GM12878 (cell line): ENCODE measurements at regions not wholly inside any gene's neighbourhood (a gene's known extent, or its start where the extent isn't known, plus 50 kb on each side); places are given as distances from the start of the nearest gene placed in this dataset.

Experiments used
- ATAC-seq: fragments of 200-7000 bp; cut with Tn5 transposase; 3 replicates; pipeline ENCODE4 v1.9.1; 2020; ENCODE audit warnings: mild to moderate bottlenecking, moderate library complexity
- BruUV-seq: library from RNA; stranded (reverse); fragments of 400-500 nt; replicated peaks from 2 replicates; lab custom pipeline; 2021; lab: Mats Ljungman, UMichigan
- CTCF ChIA-PET: fragments of 300-600 bp; sonication (Branson Sonifier 250); formaldehyde crosslinking; extraction: SDS; loops from one replicate; lab custom pipeline; 2021; ENCODE audit warnings: inconsistent platforms; lab: Yijun Ruan, JAX
- POLR2A ChIA-PET: fragments of 350-600 bp; formaldehyde crosslinking; extraction: SDS; loops from one replicate; lab custom pipeline; 2021; ENCODE audit warnings: inconsistent platforms; lab: Charles Lee
- RAD21 ChIA-PET: fragments of 300-600 bp; sonication (Branson Sonifier 250); formaldehyde crosslinking; loops from one replicate; lab custom pipeline; 2023; ENCODE audit warnings: antibody characterized with exemption; ENCODE audit not compliant: unreplicated experiment; lab: Charles Lee
- SMC1A ChIA-PET: fragments of 300-600 bp; sonication (Branson Sonifier 250); formaldehyde crosslinking; loops from one replicate; lab custom pipeline; 2023; ENCODE audit not compliant: unreplicated experiment, uncharacterized antibody; lab: Charles Lee
- DNase-seq: peaks from one replicate; pipeline ENCODE4 v3.0.0-alpha.2; 2011; ENCODE audit warnings: low read depth, low spot score
- FAIRE-seq: peaks from 3 replicates; lab custom pipeline; 2011; peaks lifted over from hg19 to GRCh38; lab: Jason Lieb, UNC
- H2AFZ ChIP-seq: 2 replicates; pipeline ENCODE4 v1.6.0; 2011; ENCODE audit warnings: low read depth, low read length, control low read depth; ENCODE audit not compliant: control insufficient read depth
- H3K27ac ChIP-seq: 2 replicates; pipeline ENCODE4 v1.5.1; 2011; ENCODE audit warnings: control low read depth; ENCODE audit not compliant: control insufficient read depth, insufficient read depth
- H3K27me3 ChIP-seq, 2 experiments: replicated peaks in 1 of 2; 2 replicates each; pipeline versions ENCODE4 v1.6.0 to v1.6.1; 2011; ENCODE audit warnings: low read length in 1 of 2; ENCODE audit not compliant: control insufficient read depth in 2 of 2, insufficient read depth in 2 of 2
- H3K36me3 ChIP-seq, 2 experiments: 2 replicates each; pipeline ENCODE4 v1.5.1; 2011; ENCODE audit warnings: low read length in 1 of 2; ENCODE audit not compliant: control insufficient read depth in 2 of 2, insufficient read depth in 2 of 2
- H3K4me1 ChIP-seq: 2 replicates; pipeline ENCODE4 v1.6.1; 2011; ENCODE audit warnings: mild to moderate bottlenecking, low read length, moderate library complexity, mixed read lengths; ENCODE audit not compliant: control insufficient read depth, insufficient read depth
- H3K4me2 ChIP-seq: 2 replicates; pipeline ENCODE4 v1.6.0; 2011; ENCODE audit warnings: control low read depth; ENCODE audit not compliant: control insufficient read depth, insufficient read depth
- H3K4me3 ChIP-seq: fragments of 200-600 bp; sonication (generic); 2 replicates; pipeline ENCODE4 v1.5.1; 2016
- H3K79me2 ChIP-seq: 2 replicates; pipeline ENCODE4 v1.6.0; 2011; ENCODE audit warnings: low read length; ENCODE audit not compliant: control insufficient read depth, insufficient read depth
- H3K9ac ChIP-seq: 2 replicates; pipeline ENCODE4 v1.8.0; 2011; ENCODE audit warnings: low read length, control low read depth, mixed read lengths; ENCODE audit not compliant: control insufficient read depth, insufficient read depth
- H3K9me3 ChIP-seq: replicated peaks from 3 replicates; pipeline ENCODE4 v1.5.1; 2011; ENCODE audit warnings: mild to moderate bottlenecking, low read length; ENCODE audit not compliant: control insufficient read depth, insufficient read depth
- H4K20me1 ChIP-seq: 2 replicates; pipeline ENCODE4 v1.6.0; 2011; ENCODE audit not compliant: control insufficient read depth, insufficient read depth
- CHD2 ChIP-seq: IDR thresholded peaks from 2 replicates; pipeline ENCODE4 v1.6.1; 2011; ENCODE audit warnings: low read depth, low read length, improper control_type of control experiment, borderline replicate concordance
- HDAC2 ChIP-seq: fragments of 200-600 bp; sonication (generic); IDR thresholded peaks from 2 replicates; pipeline ENCODE4 v1.6.1; 2017
- NFIC ChIP-seq: IDR thresholded peaks from 2 replicates; pipeline ENCODE4 v1.6.1; 2012; ENCODE audit warnings: low read depth, mild to moderate bottlenecking, inconsistent platforms, low read length, moderate library complexity
- SIN3A ChIP-seq: IDR thresholded peaks from 2 replicates; pipeline ENCODE4 v1.6.1; 2012; ENCODE audit warnings: low read depth, low read length, improper control_type of control experiment
- STAT1 ChIP-seq: fragments of 450-650 bp; conservative IDR thresholded peaks from 2 replicates; pipeline ENCODE4 v1.6.1; 2014; ENCODE audit warnings: antibody characterized with exemption, mild to moderate bottlenecking
- TBL1XR1 ChIP-seq: IDR thresholded peaks from 2 replicates; pipeline ENCODE4 v1.6.1; 2012; ENCODE audit warnings: low read depth, low read length, improper control_type of control experiment
- ZBTB40 ChIP-seq: fragments of 450-650 bp; IDR thresholded peaks from 2 replicates; pipeline ENCODE4 v1.6.1; 2016; ENCODE audit warnings: mild to moderate bottlenecking, moderate library complexity, borderline replicate concordance
- ZNF687 ChIP-seq: fragments of 450-650 bp; IDR thresholded peaks from 2 replicates; pipeline ENCODE4 v1.6.1; 2017; ENCODE audit warnings: mild to moderate bottlenecking, moderate library complexity
- WGBS: methylation state at CpG from one replicate; pipeline ENCODE4 v1.1.6; 2016; ENCODE audit warnings: low lambda C conversion rate; ENCODE audit not compliant: insufficient replicate concordance, insufficient coverage; ENCODE audit errors: missing lambda C conversion rate; 5-methylcytosine and 5-hydroxymethylcytosine counted together
- in situ Hi-C: fragments of 300-500 bp; cut with MboI; formaldehyde crosslinking; loops from 9 replicates; pipeline ENCODE4 v1.14.3; 2018; ENCODE audit warnings: mixed read lengths
- intact Hi-C: fragments of 100-400 bp; cut with micrococcal nuclease; formaldehyde crosslinking; loops from one replicate; pipeline ENCODE4 v1.14.2; 2022; ENCODE audit not compliant: unreplicated experiment
- TF ChIP-seq, protein P1 (sequence below): fragments of 150-350 bp; IDR thresholded peaks from 2 replicates; pipeline ENCODE4 v1.6.1; 2016; ENCODE audit warnings: low read depth, low read length

DNA sequence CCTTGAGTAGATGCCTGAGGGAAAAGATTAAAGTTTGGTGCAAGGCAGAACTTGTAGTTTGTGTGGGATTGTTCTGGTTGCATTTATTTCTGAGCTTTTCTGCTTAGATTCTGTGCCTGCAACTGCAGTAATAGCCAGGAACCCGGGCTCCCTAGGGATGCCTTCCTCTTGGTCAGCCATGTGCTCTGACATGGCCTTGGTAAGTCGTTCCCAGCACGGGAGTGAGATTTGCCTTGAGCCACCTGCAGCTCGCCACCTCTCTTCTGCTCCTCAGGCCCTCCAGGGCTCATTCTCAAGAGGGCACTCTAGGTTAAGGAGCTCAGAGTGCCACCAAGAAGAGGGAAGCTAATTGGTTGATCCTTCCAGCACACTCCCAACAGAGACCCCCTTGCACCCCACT, 350.6 kb upstream of the MKI67 start (continued):
- TF ChIP-seq ZNF687 (no peak), CHD2 (no peak), STAT1 (no peak), TBL1XR1 (no peak), NFIC (no peak)
- TF ChIP-seq, protein P1, sequence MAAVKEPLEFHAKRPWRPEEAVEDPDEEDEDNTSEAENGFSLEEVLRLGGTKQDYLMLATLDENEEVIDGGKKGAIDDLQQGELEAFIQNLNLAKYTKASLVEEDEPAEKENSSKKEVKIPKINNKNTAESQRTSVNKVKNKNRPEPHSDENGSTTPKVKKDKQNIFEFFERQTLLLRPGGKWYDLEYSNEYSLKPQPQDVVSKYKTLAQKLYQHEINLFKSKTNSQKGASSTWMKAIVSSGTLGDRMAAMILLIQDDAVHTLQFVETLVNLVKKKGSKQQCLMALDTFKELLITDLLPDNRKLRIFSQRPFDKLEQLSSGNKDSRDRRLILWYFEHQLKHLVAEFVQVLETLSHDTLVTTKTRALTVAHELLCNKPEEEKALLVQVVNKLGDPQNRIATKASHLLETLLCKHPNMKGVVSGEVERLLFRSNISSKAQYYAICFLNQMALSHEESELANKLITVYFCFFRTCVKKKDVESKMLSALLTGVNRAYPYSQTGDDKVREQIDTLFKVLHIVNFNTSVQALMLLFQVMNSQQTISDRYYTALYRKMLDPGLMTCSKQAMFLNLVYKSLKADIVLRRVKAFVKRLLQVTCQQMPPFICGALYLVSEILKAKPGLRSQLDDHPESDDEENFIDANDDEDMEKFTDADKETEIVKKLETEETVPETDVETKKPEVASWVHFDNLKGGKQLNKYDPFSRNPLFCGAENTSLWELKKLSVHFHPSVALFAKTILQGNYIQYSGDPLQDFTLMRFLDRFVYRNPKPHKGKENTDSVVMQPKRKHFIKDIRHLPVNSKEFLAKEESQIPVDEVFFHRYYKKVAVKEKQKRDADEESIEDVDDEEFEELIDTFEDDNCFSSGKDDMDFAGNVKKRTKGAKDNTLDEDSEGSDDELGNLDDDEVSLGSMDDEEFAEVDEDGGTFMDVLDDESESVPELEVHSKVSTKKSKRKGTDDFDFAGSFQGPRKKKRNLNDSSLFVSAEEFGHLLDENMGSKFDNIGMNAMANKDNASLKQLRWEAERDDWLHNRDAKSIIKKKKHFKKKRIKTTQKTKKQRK = no peak

- Histone ChIP-seq H3K9me3 (no peaks in the 10 kb centered on the region), H3K9ac (no peak overlapping the region), H3K4me1 (no peaks in the 10 kb centered on the region), H3K4me3 (no peak overlapping the region), H3K4me2 (no peak overlapping the region), H2AFZ (no peak overlapping the region), H4K20me1 (no peaks in the 10 kb centered on the region), H3K36me3 (no peaks in the 10 kb centered on the region), H3K27ac (no peak overlapping the region), H3K27me3 (no peaks in the 10 kb centered on the region; a peak in 1 of 4 replicates), H3K79me2 (no peaks in the 10 kb centered on the region)
- POLR2A ChIA-PET = no interaction called here
- CTCF ChIA-PET = no interaction called here
- FAIRE-seq (no peak), DNase-seq (no peak), ATAC-seq (no peak)
- BruUV-seq = no TSS peak
- in situ Hi-C loops (no loop called here), intact Hi-C loops (no loop called here)
- WGBS = 6% methylated on average over 9 of the region's 9 CpGs
- RAD21 ChIA-PET = no interaction called here
- SMC1A ChIA-PET = no interaction called here
- TF ChIP-seq HDAC2 = no peak
- TF ChIP-seq SIN3A = no peak
- TF ChIP-seq ZBTB40 = no peak
Observed at GRCh38 chr10:128480601-128481000, 354.4 kb upstream of the MKI67 start.
